Transverse colon (tissue), 4 donors: ENCODE measurements at regions not wholly inside any gene's neighbourhood (a gene's known extent, or its start where the extent isn't known, plus 50 kb on each side); places are given as distances from the start of the nearest gene placed in this dataset.

Experiments used
- DNase-seq: peaks from one replicate; pipeline ENCODE4 v3.0.0-alpha.2; 2019
- H3K27ac ChIP-seq, 4 donors: fragments of 200-600 bp; sonication (generic); 2 replicates each; pipeline ENCODE4 v1.5.1; 2016 to 2018; ENCODE audit warnings: inconsistent platforms in 4 of 4
- H3K27me3 ChIP-seq: fragments of 200-600 bp; sonication (generic); 2 replicates; pipeline ENCODE4 v1.5.1; 2017; ENCODE audit warnings: inconsistent platforms
- H3K36me3 ChIP-seq, 4 donors: fragments of 200-600 bp; sonication (generic); 2 replicates each; pipeline ENCODE4 v1.5.1; 2017 to 2019; ENCODE audit warnings: inconsistent platforms in 4 of 4
- H3K4me1 ChIP-seq, 4 donors: fragments of 200-600 bp; sonication (generic); 2 replicates each; pipeline ENCODE4 v1.5.1; 2017 to 2020; ENCODE audit warnings: inconsistent platforms in 4 of 4
- H3K4me3 ChIP-seq, 4 donors: fragments of 200-600 bp; sonication (generic); 1 replicate in 1 of 4; 2 replicates in 3 of 4; pipeline versions ENCODE4 v1.5.1 to v1.6.1; 2017 to 2019; ENCODE audit warnings: inconsistent platforms in 4 of 4
- H3K9me3 ChIP-seq, 2 donors: fragments of 200-600 bp; sonication (generic); 2 replicates each; pipeline ENCODE4 v1.5.1; 2017 to 2019; ENCODE audit warnings: inconsistent platforms in 2 of 2
- EP300 ChIP-seq: sonication (generic); formaldehyde crosslinking; IDR thresholded peaks from one replicate; pipeline ENCODE4 v1.6.1; 2017; ENCODE audit warnings: antibody characterized with exemption, low read depth
- POLR2A ChIP-seq: fragments of 450-650 bp; IDR thresholded peaks from one replicate; pipeline ENCODE4 v1.6.1; 2016; ENCODE audit warnings: antibody characterized with exemption, mild to moderate bottlenecking, moderate library complexity
- POLR2AphosphoS5 ChIP-seq, 3 donors: sonication (generic); formaldehyde crosslinking; IDR thresholded peaks; one replicate each; pipeline ENCODE4 v1.6.1; 2016; ENCODE audit warnings: antibody characterized with exemption in 3 of 3
- WGBS, 2 donors: methylation state at CpG; one replicate each; pipeline ENCODE4 v1.1.5; 2018; ENCODE audit warnings: low coverage in 1 of 2; 5-methylcytosine and 5-hydroxymethylcytosine counted together
- in situ Hi-C, 4 donors: fragments of 200-750 bp; cut with MboI; loops; one replicate each; pipeline versions ENCODE4 v1.15.0 to v1.15.1; 2017; ENCODE audit warnings: low sequenced_read_pairs in 3 of 4, low pct_ligation_motif_present in 1 of 4, low pct_unique_long_range_greater_than_20kb in 1 of 4
- intact Hi-C: fragments of 100-400 bp; cut with DNase I; formaldehyde crosslinking; loops from one replicate; pipeline ENCODE4 v1.15.1; 2023; ENCODE audit warnings: low total_unique reads
- TF ChIP-seq, protein P1 (sequence below), 5 experiments: fragments of 200-600 bp in 3 of 5; fragments of 450-650 bp in 2 of 5; sonication (generic) in 3 of 5; IDR thresholded peaks; 1 replicate in 2 of 5; 2 replicates in 3 of 5; pipeline ENCODE4 v1.5.1; 2016 to 2017; ENCODE audit warnings: antibody characterized with exemption in 5 of 5, inconsistent platforms in 3 of 5, mild to moderate bottlenecking in 2 of 5, moderate library complexity in 1 of 5

DNA sequence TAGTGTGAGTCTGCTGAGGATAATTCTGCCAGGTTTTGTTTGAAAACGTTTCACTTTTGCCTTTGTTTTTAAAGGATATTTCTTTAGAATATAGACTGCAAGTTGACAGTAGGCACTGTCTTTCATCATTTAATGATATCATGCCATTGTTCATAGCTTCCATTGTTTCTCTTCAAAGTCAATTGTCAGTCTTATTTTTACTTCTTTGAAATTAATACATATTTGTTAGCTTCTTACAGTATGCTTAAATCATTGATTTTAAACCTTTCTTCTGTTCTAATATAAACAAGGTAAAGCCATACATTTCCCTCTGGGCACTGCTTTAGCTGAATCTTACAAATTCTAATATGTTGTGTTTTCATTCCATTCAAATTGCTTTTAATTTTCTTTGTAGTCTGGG is 62.3 kb upstream of the PARVA start:
- no peak overlapping the region for H3K27ac ChIP-seq
- 62 to 64% methylated on average over 1 of the region's 1 CpG for WGBS, 2 donors
- TF ChIP-seq POLR2AphosphoS5 (IDR thresholded peaks at IDR 0.05) (no peak), EP300 (no peak), POLR2A (no peak)
- TF ChIP-seq, protein P1, sequence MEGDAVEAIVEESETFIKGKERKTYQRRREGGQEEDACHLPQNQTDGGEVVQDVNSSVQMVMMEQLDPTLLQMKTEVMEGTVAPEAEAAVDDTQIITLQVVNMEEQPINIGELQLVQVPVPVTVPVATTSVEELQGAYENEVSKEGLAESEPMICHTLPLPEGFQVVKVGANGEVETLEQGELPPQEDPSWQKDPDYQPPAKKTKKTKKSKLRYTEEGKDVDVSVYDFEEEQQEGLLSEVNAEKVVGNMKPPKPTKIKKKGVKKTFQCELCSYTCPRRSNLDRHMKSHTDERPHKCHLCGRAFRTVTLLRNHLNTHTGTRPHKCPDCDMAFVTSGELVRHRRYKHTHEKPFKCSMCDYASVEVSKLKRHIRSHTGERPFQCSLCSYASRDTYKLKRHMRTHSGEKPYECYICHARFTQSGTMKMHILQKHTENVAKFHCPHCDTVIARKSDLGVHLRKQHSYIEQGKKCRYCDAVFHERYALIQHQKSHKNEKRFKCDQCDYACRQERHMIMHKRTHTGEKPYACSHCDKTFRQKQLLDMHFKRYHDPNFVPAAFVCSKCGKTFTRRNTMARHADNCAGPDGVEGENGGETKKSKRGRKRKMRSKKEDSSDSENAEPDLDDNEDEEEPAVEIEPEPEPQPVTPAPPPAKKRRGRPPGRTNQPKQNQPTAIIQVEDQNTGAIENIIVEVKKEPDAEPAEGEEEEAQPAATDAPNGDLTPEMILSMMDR (IDR thresholded peaks at IDR 0.05): no peak
- peaks cover 0 to 1% (median 0%) of the 10 kb centered on the region in 4 donors for H3K36me3 ChIP-seq
- in situ Hi-C loops: no loop called here
- no peak overlapping the region for H3K4me3 ChIP-seq
- intact Hi-C loops: no loop called here
- no peak for DNase-seq
- peaks cover 18 to 24% of the 10 kb centered on the region in 2 donors for H3K9me3 ChIP-seq
- no peaks in the 10 kb centered on the region for H3K27me3 ChIP-seq
- H3K4me1 ChIP-seq: peaks cover 0 to 19% (median 11%) of the 10 kb centered on the region in 4 donors

DNA sequence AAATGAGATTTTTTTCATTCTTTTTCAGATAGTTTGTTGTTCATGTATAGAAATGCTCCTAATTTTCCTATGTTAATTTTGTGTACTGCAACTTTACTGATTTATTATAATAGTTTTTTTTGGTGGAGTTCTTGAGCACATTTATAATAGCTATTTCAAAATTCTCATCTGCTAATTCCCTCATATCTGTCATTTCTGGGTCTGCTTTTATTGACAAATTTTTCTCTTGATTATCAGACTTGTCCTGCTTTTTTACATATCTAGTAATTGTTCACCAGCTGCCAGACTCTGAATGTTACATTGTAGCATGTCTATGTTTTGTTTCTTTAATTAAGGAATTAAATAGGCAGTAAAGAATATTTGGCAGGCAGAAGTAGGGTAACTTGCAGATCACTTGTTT is 60.9 kb upstream of the PARVA start:
- TF ChIP-seq EP300: no peak
- TF ChIP-seq, protein P1 (IDR thresholded peaks at IDR 0.05): no peak
- no peak for TF ChIP-seq POLR2AphosphoS5 (IDR thresholded peaks at IDR 0.05)
- TF ChIP-seq POLR2A: no peak
- in situ Hi-C loops: no loop called here
- Histone ChIP-seq H3K27ac (no peak overlapping the region), H3K9me3 (peaks cover 18 to 24% of the 10 kb centered on the region in 2 donors), H3K36me3 (peaks cover 0 to 1% (median 0%) of the 10 kb centered on the region in 4 donors), H3K4me3 (no peak overlapping the region), H3K27me3 (no peaks in the 10 kb centered on the region), H3K4me1 (peaks cover 0 to 33% (median 15%) of the 10 kb centered on the region in 4 donors)
- intact Hi-C loops: no loop called here
- no peak for DNase-seq

DNA sequence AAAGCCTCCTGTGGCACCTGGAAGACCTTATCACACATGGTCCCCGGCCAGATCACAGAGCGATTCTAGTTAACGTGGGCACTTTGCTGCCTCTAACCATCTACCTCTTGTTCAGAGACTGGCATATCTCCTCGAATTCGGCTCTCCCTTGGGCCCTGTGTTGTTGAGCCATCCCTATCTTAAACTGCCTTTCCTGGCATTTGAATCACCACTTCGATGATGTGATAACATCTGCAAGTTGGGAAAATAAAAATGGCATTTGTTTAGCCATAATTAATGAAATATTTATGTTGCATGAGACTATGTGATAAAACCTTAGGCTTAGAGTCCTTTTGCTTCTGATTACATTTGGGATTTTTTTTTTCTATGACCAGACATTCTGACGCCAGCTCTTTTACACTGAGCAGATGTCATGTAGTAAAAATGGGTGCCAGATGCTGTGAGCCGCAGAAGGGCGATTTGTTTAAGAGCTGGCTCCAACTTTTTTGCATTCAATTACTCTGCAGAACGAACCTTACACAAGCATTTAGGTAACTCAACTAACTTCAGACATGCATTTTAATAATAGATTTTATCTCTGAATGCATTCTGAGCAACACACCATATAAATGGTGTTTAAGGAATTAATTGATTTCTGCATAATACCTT is 58.5 kb upstream of the PARVA start:
- intact Hi-C loops: no loop called here
- no peak overlapping the region for H3K4me3 ChIP-seq
- no peaks in the 10 kb centered on the region for H3K27me3 ChIP-seq
- TF ChIP-seq, protein P1 (IDR thresholded peaks at IDR 0.05): no peak
- TF ChIP-seq POLR2AphosphoS5 (IDR thresholded peaks at IDR 0.05): peak; percentile 38 to 78 (median 64)
- peaks cover 0 to 37% (median 15%) of the 10 kb centered on the region in 4 donors for H3K4me1 ChIP-seq
- no peak for DNase-seq
- H3K36me3 ChIP-seq: peaks cover 0 to 1% (median 0%) of the 10 kb centered on the region in 4 donors
- H3K27ac ChIP-seq: peak overlapping the region; percentile 67 to 83 (median 73)
- peaks cover 18 to 24% of the 10 kb centered on the region in 2 donors for H3K9me3 ChIP-seq
- 6 to 30% methylated on average over 2 to 10 of the region's 10 CpGs for WGBS, 2 donors
- in situ Hi-C loops: no loop called here

DNA sequence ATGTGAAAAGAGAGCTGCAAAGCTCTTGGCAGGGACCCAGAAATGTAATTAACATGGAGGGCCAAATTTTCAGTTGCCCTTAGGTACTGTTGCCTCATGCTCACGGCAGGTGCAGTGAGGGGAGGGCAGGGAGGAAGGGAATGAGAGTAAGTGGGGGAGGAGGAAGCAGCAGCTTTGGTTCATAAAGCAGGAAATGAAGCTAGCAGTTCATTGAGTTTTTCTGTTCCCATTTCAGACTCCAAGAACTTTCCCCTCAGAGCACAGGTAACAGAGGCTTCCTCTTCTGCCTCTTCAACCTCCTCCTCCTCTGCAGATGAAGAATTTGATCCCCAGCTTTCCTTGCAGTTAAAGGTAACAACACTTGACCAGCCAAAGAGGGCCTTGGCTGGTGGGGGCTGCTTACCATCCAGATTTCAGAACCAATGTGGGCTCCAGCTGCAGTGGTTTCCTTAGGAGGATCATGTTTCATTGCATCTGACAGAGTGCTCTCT is 57.9 kb upstream of the PARVA start:
- Histone ChIP-seq H3K4me1 (peaks cover 0 to 37% (median 15%) of the 10 kb centered on the region in 4 donors), H3K36me3 (peaks cover 0 to 1% (median 0%) of the 10 kb centered on the region in 4 donors), H3K4me3 (no peak overlapping the region), H3K27ac (peak overlapping the region; percentile 67 to 83 (median 73)), H3K9me3 (peaks cover 18 to 24% of the 10 kb centered on the region in 2 donors), H3K27me3 (no peaks in the 10 kb centered on the region)
- TF ChIP-seq POLR2AphosphoS5 (IDR thresholded peaks at IDR 0.05): no peak
- no peak for TF ChIP-seq EP300
- TF ChIP-seq POLR2A: no peak
- TF ChIP-seq, protein P1 (IDR thresholded peaks at IDR 0.05): no peak
- in situ Hi-C loops: no loop called here
- 3 to 19% methylated on average over 1 of the region's 1 CpG for WGBS, 2 donors
- intact Hi-C loops: no loop called here
- DNase-seq: no peak
